SK-N-SH (cell line): ENCODE measurements at regions not wholly inside any gene's neighbourhood (a gene's known extent, or its start where the extent isn't known, plus 50 kb on each side); places are given as distances from the start of the nearest gene placed in this dataset.

ENCODE experiments used
- CHD2 ChIP-seq: fragments of 150-350 bp; IDR thresholded peaks from 2 replicates; pipeline ENCODE4 v1.6.1; 2018; ENCODE audit warnings: low read length; ENCODE audit not compliant: partially characterized antibody
- CTCF ChIP-seq: fragments of 200-600 bp; sonication (generic); IDR thresholded peaks from 2 replicates; pipeline ENCODE4 v1.6.1; 2017; ENCODE audit warnings: antibody characterized with exemption, mild to moderate bottlenecking, moderate library complexity
- ELF1 ChIP-seq: IDR thresholded peaks from 2 replicates; pipeline ENCODE4 v1.4.0; 2012
- EP300 ChIP-seq, 2 experiments: IDR thresholded peaks; 2 replicates each; pipeline versions ENCODE4 v1.4.0 to v1.6.1; 2012; ENCODE audit warnings: borderline replicate concordance in 1 of 2, low read depth in 1 of 2, low read length in 1 of 2
- EZH2phosphoT487 ChIP-seq: fragments of 200-600 bp; sonication (generic); IDR thresholded peaks from 2 replicates; pipeline ENCODE4 v1.6.1; 2017; ENCODE audit warnings: low read depth, mixed run types, mild to moderate bottlenecking, antibody characterized with exemption, moderate library complexity, borderline replicate concordance
- FOSL2 ChIP-seq: IDR thresholded peaks from 2 replicates; pipeline ENCODE4 v1.4.0; 2012; ENCODE audit warnings: low read depth, mild to moderate bottlenecking, moderate library complexity, borderline replicate concordance
- FOXJ3 ChIP-seq: sonication (generic); formaldehyde crosslinking; IDR thresholded peaks from 2 replicates; pipeline ENCODE4 v1.5.1; 2020; ENCODE audit warnings: mild to moderate bottlenecking, missing genetic modification reagents
- GATA2 ChIP-seq: sonication (generic); formaldehyde crosslinking; IDR thresholded peaks from 2 replicates; pipeline ENCODE4 v1.5.0; 2020; ENCODE audit warnings: mild to moderate bottlenecking, missing genetic modification reagents
- RAD21 ChIP-seq: IDR thresholded peaks from 2 replicates; pipeline ENCODE4 v1.6.1; 2012; ENCODE audit warnings: mild to moderate bottlenecking, low read length
- RCOR1 ChIP-seq: fragments of 150-350 bp; IDR thresholded peaks from 2 replicates; pipeline ENCODE4 v1.6.1; 2017; ENCODE audit warnings: antibody characterized with exemption, low read length
- RFX5 ChIP-seq: IDR thresholded peaks from 2 replicates; pipeline ENCODE4 v1.6.1; 2012; ENCODE audit warnings: mild to moderate bottlenecking, improper control_type of control experiment, low read length
- SIN3A ChIP-seq: IDR thresholded peaks from 2 replicates; pipeline ENCODE4 v1.6.1; 2012; ENCODE audit warnings: low read depth, mild to moderate bottlenecking, low read length, moderate library complexity, borderline replicate concordance
- SMC3 ChIP-seq: IDR thresholded peaks from 2 replicates; pipeline ENCODE4 v1.6.1; 2012; ENCODE audit warnings: low read depth, low read length, improper control_type of control experiment
- TAF1 ChIP-seq: IDR thresholded peaks from 2 replicates; pipeline ENCODE4 v1.6.1; 2012; ENCODE audit warnings: low read depth, mild to moderate bottlenecking, low read length, moderate library complexity, borderline replicate concordance
- TCF12 ChIP-seq: IDR thresholded peaks from 2 replicates; pipeline ENCODE4 v1.4.0; 2012
- TEAD4 ChIP-seq: IDR thresholded peaks from 2 replicates; pipeline ENCODE4 v1.4.0; 2012; ENCODE audit warnings: mild to moderate bottlenecking, borderline replicate concordance; ENCODE audit not compliant: insufficient read depth
- USF1 ChIP-seq: IDR thresholded peaks from 2 replicates; pipeline ENCODE4 v1.4.0; 2012; ENCODE audit warnings: low read depth, borderline replicate concordance
- YY1 ChIP-seq: IDR thresholded peaks from 2 replicates; pipeline ENCODE4 v1.4.0; 2012; ENCODE audit warnings: low read depth, mild to moderate bottlenecking
- ZBTB33 ChIP-seq: IDR thresholded peaks from 2 replicates; pipeline ENCODE4 v1.4.0; 2012; ENCODE audit warnings: low read depth, borderline replicate concordance
- TF ChIP-seq, protein P1 (sequence below): IDR thresholded peaks from 2 replicates; pipeline ENCODE4 v1.6.1; 2012; ENCODE audit warnings: mild to moderate bottlenecking, low read depth, low read length, moderate library complexity
- TF ChIP-seq, protein P2 (sequence below): IDR thresholded peaks from 2 replicates; pipeline ENCODE4 v1.4.0; 2012; ENCODE audit warnings: low read depth

- TF ChIP-seq ZBTB33 (no peak), CTCF (no peak), RCOR1 (no peak), EP300 (IDR thresholded peaks at IDR 0.05; ENCODE audit: borderline replicate concordance in 1 of 2, low read depth in 1 of 2, low read length in 1 of 2) (peak in 1 of 2 experiments; percentile 80; a peak in 2 of 4 replicates), TAF1 (no peak), RAD21 (no peak), ELF1 (no peak), CHD2 (no peak), TCF12 (peak; percentile 67), GATA2 (CRISPR knock-in tag) (no peak), FOXJ3 (CRISPR knock-in tag) (no peak), TEAD4 (no peak), EZH2phosphoT487 (no peak), FOSL2 (peak; percentile 54; the same call in 1 of the 2 replicates), SMC3 (no peak), YY1 (no peak), USF1 (no peak), SIN3A (no peak), RFX5 (no peak)
- TF ChIP-seq, protein P1, sequence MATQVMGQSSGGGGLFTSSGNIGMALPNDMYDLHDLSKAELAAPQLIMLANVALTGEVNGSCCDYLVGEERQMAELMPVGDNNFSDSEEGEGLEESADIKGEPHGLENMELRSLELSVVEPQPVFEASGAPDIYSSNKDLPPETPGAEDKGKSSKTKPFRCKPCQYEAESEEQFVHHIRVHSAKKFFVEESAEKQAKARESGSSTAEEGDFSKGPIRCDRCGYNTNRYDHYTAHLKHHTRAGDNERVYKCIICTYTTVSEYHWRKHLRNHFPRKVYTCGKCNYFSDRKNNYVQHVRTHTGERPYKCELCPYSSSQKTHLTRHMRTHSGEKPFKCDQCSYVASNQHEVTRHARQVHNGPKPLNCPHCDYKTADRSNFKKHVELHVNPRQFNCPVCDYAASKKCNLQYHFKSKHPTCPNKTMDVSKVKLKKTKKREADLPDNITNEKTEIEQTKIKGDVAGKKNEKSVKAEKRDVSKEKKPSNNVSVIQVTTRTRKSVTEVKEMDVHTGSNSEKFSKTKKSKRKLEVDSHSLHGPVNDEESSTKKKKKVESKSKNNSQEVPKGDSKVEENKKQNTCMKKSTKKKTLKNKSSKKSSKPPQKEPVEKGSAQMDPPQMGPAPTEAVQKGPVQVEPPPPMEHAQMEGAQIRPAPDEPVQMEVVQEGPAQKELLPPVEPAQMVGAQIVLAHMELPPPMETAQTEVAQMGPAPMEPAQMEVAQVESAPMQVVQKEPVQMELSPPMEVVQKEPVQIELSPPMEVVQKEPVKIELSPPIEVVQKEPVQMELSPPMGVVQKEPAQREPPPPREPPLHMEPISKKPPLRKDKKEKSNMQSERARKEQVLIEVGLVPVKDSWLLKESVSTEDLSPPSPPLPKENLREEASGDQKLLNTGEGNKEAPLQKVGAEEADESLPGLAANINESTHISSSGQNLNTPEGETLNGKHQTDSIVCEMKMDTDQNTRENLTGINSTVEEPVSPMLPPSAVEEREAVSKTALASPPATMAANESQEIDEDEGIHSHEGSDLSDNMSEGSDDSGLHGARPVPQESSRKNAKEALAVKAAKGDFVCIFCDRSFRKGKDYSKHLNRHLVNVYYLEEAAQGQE = no peak
- TF ChIP-seq, protein P2, sequence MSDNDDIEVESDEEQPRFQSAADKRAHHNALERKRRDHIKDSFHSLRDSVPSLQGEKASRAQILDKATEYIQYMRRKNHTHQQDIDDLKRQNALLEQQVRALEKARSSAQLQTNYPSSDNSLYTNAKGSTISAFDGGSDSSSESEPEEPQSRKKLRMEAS = no peak; the same call in 1 of the 2 replicates
These were observed 437.7 kb downstream of the IRS2 start (continued) for GRCh38 chr13:109348519-109349258.
